ENCODE measurements at regions not wholly inside any gene's neighbourhood (a gene's known extent, or its start where the extent isn't known, plus 50 kb on each side); places are given as distances from the start of the nearest gene placed in this dataset.

- no peak for TF ChIP-seq SUZ12 (IDR thresholded peaks at IDR 0.05; ENCODE audit: extremely low read depth, insufficient read depth, insufficient read length)
- no peak for TF ChIP-seq YY1 (IDR thresholded peaks at IDR 0.05; ENCODE audit: insufficient read depth, insufficient read length)
These were observed 363.3 kb downstream of the CDC14C start for GRCh38 chr7:49287653-49288052.
